Liver (tissue), 3 donors: ENCODE measurements at regions not wholly inside any gene's neighbourhood (a gene's known extent, or its start where the extent isn't known, plus 50 kb on each side); places are given as distances from the start of the nearest gene placed in this dataset.

ENCODE experiments used
- ATF3 ChIP-seq: IDR thresholded peaks from 2 replicates; pipeline ENCODE4 v1.6.1; 2016; ENCODE audit warnings: antibody characterized with exemption
- EGR1 ChIP-seq, 2 donors: IDR thresholded peaks; 2 replicates each; pipeline ENCODE4 v1.6.1; 2016 to 2018; ENCODE audit warnings: antibody characterized with exemption in 2 of 2, low read depth in 2 of 2
- GABPA ChIP-seq, 2 donors: IDR thresholded peaks in 1 of 2; conservative IDR thresholded peaks in 1 of 2; 2 replicates each; pipeline ENCODE4 v1.6.1; 2016; ENCODE audit warnings: antibody characterized with exemption in 2 of 2, mild to moderate bottlenecking in 1 of 2, moderate library complexity in 1 of 2
- HNF4A ChIP-seq, 2 donors: conservative IDR thresholded peaks; 2 replicates each; pipeline ENCODE4 v1.6.1; 2016; ENCODE audit warnings: antibody characterized with exemption in 2 of 2, mild to moderate bottlenecking in 2 of 2
- RAD21 ChIP-seq, 2 donors: IDR thresholded peaks; 2 replicates each; pipeline ENCODE4 v1.6.1; 2016; ENCODE audit warnings: antibody characterized with exemption in 2 of 2, mild to moderate bottlenecking in 2 of 2
- RXRA ChIP-seq, 2 donors: IDR thresholded peaks; 2 replicates each; pipeline ENCODE4 v1.6.1; 2017 to 2018; ENCODE audit warnings: antibody characterized with exemption in 2 of 2, mild to moderate bottlenecking in 1 of 2
- SP1 ChIP-seq: IDR thresholded peaks from 2 replicates; pipeline ENCODE4 v1.6.1; 2018; ENCODE audit warnings: antibody characterized with exemption, mild to moderate bottlenecking
- TF ChIP-seq, protein P1 (sequence below): fragments of 150-350 bp; IDR thresholded peaks from 2 replicates; pipeline ENCODE4 v1.5.1; 2017; ENCODE audit warnings: improper control_type of control experiment, low read depth, low read length; ENCODE audit not compliant: missing input control
- TF ChIP-seq, protein P2 (sequence below): IDR thresholded peaks from 2 replicates; pipeline ENCODE4 v1.6.1; 2016; ENCODE audit warnings: antibody characterized with exemption
- TF ChIP-seq, protein P3 (sequence below): IDR thresholded peaks from 2 replicates; pipeline ENCODE4 v1.6.1; 2016; ENCODE audit warnings: antibody characterized with exemption
- TF ChIP-seq, protein P4 (sequence below): IDR thresholded peaks from 2 replicates; pipeline ENCODE4 v1.6.1; 2016; ENCODE audit warnings: antibody characterized with exemption, mild to moderate bottlenecking
- donor health status: healthy.
- donor health status: healthy.

DNA sequence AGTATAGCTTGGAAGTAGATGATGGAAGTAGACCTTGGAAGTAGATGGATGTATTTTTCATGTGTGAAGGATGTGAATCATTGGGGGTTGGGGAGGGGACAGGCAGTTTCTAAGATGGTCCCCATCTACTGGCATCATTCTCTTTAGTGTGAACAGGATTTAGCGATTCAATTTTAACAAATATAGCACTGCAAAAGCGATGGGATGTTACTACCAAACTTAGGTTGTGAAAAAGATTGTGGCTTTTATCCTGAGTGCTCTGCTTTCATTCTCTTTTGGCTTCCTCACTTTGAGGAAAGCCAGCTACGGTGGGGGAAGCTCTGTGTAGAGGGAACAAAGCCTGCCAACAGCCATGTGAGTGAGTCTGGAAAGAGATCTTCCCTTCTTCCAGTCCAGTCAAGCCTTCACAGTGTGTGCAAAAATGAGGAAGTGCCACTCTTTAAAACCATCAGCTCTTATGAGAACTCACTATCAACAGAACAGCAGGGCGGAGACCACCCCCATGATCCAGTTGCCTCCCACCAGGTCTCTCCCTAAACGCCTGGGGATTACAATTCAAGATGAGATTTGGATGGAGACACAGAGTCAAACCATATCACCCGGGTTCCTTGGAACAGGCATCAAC lies 441.4 kb downstream of the SH3GL2 start:
- TF ChIP-seq RXRA (IDR thresholded peaks at IDR 0.05), result no peak
- TF ChIP-seq, protein P1, sequence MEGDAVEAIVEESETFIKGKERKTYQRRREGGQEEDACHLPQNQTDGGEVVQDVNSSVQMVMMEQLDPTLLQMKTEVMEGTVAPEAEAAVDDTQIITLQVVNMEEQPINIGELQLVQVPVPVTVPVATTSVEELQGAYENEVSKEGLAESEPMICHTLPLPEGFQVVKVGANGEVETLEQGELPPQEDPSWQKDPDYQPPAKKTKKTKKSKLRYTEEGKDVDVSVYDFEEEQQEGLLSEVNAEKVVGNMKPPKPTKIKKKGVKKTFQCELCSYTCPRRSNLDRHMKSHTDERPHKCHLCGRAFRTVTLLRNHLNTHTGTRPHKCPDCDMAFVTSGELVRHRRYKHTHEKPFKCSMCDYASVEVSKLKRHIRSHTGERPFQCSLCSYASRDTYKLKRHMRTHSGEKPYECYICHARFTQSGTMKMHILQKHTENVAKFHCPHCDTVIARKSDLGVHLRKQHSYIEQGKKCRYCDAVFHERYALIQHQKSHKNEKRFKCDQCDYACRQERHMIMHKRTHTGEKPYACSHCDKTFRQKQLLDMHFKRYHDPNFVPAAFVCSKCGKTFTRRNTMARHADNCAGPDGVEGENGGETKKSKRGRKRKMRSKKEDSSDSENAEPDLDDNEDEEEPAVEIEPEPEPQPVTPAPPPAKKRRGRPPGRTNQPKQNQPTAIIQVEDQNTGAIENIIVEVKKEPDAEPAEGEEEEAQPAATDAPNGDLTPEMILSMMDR, result no peak
- TF ChIP-seq, protein P2, sequence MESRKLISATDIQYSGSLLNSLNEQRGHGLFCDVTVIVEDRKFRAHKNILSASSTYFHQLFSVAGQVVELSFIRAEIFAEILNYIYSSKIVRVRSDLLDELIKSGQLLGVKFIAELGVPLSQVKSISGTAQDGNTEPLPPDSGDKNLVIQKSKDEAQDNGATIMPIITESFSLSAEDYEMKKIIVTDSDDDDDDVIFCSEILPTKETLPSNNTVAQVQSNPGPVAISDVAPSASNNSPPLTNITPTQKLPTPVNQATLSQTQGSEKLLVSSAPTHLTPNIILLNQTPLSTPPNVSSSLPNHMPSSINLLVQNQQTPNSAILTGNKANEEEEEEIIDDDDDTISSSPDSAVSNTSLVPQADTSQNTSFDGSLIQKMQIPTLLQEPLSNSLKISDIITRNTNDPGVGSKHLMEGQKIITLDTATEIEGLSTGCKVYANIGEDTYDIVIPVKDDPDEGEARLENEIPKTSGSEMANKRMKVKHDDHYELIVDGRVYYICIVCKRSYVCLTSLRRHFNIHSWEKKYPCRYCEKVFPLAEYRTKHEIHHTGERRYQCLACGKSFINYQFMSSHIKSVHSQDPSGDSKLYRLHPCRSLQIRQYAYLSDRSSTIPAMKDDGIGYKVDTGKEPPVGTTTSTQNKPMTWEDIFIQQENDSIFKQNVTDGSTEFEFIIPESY, result no peak
- no peak for TF ChIP-seq SP1
- TF ChIP-seq RAD21 (IDR thresholded peaks at IDR 0.05), result no peak
- no peak for TF ChIP-seq ATF3
- TF ChIP-seq, protein P3, sequence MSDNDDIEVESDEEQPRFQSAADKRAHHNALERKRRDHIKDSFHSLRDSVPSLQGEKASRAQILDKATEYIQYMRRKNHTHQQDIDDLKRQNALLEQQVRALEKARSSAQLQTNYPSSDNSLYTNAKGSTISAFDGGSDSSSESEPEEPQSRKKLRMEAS, result no peak
- TF ChIP-seq HNF4A (conservative IDR thresholded peaks at IDR 0.05), result no peak
- TF ChIP-seq, protein P4, sequence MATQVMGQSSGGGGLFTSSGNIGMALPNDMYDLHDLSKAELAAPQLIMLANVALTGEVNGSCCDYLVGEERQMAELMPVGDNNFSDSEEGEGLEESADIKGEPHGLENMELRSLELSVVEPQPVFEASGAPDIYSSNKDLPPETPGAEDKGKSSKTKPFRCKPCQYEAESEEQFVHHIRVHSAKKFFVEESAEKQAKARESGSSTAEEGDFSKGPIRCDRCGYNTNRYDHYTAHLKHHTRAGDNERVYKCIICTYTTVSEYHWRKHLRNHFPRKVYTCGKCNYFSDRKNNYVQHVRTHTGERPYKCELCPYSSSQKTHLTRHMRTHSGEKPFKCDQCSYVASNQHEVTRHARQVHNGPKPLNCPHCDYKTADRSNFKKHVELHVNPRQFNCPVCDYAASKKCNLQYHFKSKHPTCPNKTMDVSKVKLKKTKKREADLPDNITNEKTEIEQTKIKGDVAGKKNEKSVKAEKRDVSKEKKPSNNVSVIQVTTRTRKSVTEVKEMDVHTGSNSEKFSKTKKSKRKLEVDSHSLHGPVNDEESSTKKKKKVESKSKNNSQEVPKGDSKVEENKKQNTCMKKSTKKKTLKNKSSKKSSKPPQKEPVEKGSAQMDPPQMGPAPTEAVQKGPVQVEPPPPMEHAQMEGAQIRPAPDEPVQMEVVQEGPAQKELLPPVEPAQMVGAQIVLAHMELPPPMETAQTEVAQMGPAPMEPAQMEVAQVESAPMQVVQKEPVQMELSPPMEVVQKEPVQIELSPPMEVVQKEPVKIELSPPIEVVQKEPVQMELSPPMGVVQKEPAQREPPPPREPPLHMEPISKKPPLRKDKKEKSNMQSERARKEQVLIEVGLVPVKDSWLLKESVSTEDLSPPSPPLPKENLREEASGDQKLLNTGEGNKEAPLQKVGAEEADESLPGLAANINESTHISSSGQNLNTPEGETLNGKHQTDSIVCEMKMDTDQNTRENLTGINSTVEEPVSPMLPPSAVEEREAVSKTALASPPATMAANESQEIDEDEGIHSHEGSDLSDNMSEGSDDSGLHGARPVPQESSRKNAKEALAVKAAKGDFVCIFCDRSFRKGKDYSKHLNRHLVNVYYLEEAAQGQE, result no peak
- no peak for TF ChIP-seq EGR1 (IDR thresholded peaks at IDR 0.05; ENCODE audit: low read depth in 2 of 2)
- TF ChIP-seq GABPA (IDR thresholded peaks at IDR 0.05 in 1 of 2, conservative IDR thresholded peaks at IDR 0.05 in 1 of 2), result no peak
